GM13976 (cell line): ENCODE measurements at regions not wholly inside any gene's neighbourhood (a gene's known extent, or its start where the extent isn't known, plus 50 kb on each side); places are given as distances from the start of the nearest gene placed in this dataset.

ENCODE experiments used
- DNase-seq: peaks from one replicate; pipeline ENCODE4 v3.0.0; 2012; ENCODE audit warnings: low spot score
- CTCF ChIP-seq: IDR thresholded peaks from 2 replicates; pipeline ENCODE4 v1.5.1; 2012; ENCODE audit warnings: borderline replicate concordance, mild to moderate bottlenecking; ENCODE audit not compliant: insufficient read depth; ENCODE audit errors: extremely low read depth, missing control alignments, control extremely low read depth
- in situ Hi-C: fragments of 300-500 bp; cut with MboI; formaldehyde crosslinking; loops from one replicate; pipeline ENCODE4 v1.12.0; 2022; ENCODE audit warnings: low sequenced_read_pairs, mixed read lengths, inconsistent platforms; ENCODE audit not compliant: unreplicated experiment

GRCh38 chr22:49093192-49093880 is 734.3 kb downstream of the BRD1 start:
- in situ Hi-C loops, result no loop called here
- DNase-seq, result no peak
- no peak for TF ChIP-seq CTCF

- in situ Hi-C loops, result no loop called here
- no peak for TF ChIP-seq CTCF
- no peak for DNase-seq
These were observed 735.0 kb downstream of the BRD1 start for GRCh38 chr22:49092716-49093115.

- no peak for DNase-seq
- in situ Hi-C loops, result no loop called here
- no peak for TF ChIP-seq CTCF
These were observed 735.6 kb downstream of the BRD1 start for GRCh38 chr22:49091917-49092545.

GRCh38 chr22:49091451-49091850 is 736.2 kb downstream of the BRD1 start:
- no peak for TF ChIP-seq CTCF
- no peak for DNase-seq
- in situ Hi-C loops, result no loop called here

- in situ Hi-C loops, result no loop called here
- DNase-seq, result no peak
- TF ChIP-seq CTCF, result no peak
These were observed 736.9 kb downstream of the BRD1 start for GRCh38 chr22:49090853-49091135.

- in situ Hi-C loops, result no loop called here
- DNase-seq, result no peak
- no peak for TF ChIP-seq CTCF
These were observed 737.4 kb downstream of the BRD1 start for GRCh38 chr22:49090061-49090852.
